ENCODE measurements at regions not wholly inside any gene's neighbourhood (a gene's known extent, or its start where the extent isn't known, plus 50 kb on each side); places are given as distances from the start of the nearest gene placed in this dataset.
A peak's percentile ranks its signal among the peaks of the same experiment; 100 is the strongest.
"Not testable (repeated sequence)": the region's sequence is repeated elsewhere in the genome, so short reads cannot be mapped to it uniquely, and the experiment has no call there.

DNA sequence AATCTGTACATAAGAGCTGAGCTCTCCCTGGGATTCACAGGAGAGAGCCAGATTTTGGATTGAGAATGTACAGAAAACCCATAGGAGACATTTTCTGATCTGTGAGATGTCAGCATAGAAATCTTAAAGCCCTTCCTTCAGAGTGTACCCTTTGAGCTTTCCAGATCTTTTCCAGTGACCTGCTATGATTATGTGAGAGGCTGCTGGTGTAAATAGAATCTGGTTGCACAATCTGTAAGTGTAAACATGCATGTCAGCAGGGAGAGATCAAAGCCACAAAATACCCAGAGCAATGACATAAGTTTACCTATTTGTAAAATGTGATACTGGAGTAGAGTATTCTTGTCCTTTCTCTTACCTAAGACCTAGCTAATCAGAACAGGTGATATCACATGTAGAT, 471.9 kb downstream of the FOXD4L5 start:
- H3K27me3 ChIP-seq (ENCODE audit: control insufficient read depth, insufficient read depth, low read length); H3K4me3 ChIP-seq (ENCODE audit: low read length); H3K9me3 ChIP-seq (replicated peaks; ENCODE audit: low read length); H3K9ac ChIP-seq (ENCODE audit: low read depth, low read length); H3K4me2 ChIP-seq (ENCODE audit: low read length); H3K4me1 ChIP-seq (ENCODE audit: control insufficient read depth, insufficient read depth, low read length); H3K36me3 ChIP-seq (ENCODE audit: insufficient read depth, low read length): not testable (repeated sequence)

DNA sequence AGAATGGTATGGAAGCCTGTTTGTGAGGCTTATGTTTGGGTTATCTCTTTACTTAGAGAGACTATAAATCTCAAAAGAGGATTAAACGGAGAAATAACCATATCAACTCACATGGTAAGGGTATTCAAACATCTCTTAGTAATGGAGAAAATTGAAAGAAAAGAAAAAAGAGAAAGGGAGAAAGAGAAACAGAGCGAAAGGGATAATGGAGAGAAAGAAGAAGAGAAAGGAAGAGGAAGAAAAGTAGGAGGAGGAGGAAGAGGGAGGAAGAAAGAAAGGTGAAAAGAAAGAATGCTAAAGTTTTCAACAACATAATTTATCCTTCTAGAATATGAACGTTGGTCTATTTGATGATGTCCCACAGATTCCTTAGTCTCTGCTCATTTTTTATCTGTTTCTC, 506.3 kb downstream of the FOXD4L5 start:
- not testable (repeated sequence) for H3K9ac ChIP-seq (ENCODE audit: low read depth, low read length); H3K27me3 ChIP-seq (ENCODE audit: control insufficient read depth, insufficient read depth, low read length); H3K4me2 ChIP-seq (ENCODE audit: low read length); H3K4me3 ChIP-seq (ENCODE audit: low read length); H3K9me3 ChIP-seq (replicated peaks; ENCODE audit: low read length); H3K36me3 ChIP-seq (ENCODE audit: insufficient read depth, low read length); H3K4me1 ChIP-seq (ENCODE audit: control insufficient read depth, insufficient read depth, low read length)

DNA sequence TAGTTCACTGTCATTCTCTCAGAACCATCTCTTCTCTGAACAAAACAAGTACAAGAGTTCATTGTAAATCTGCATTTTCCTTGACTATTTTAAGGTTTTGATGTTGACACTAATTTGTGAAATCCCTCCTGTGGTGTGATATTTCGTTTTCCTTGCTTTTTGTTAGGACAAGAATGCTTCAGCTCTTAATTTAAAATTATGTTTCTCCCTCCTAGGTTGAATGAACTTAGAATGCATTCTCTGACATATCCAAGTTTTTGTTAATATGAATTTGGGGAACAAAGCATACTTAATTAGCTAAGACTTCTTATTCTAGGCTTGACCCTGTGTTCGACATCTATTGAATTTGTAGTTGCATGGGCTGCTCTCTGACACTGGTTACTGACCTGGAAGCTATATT, 508.7 kb downstream of the FOXD4L5 start:
- H3K4me1 ChIP-seq (ENCODE audit: control insufficient read depth, insufficient read depth, low read length); H3K9ac ChIP-seq (ENCODE audit: low read depth, low read length); H3K9me3 ChIP-seq (replicated peaks; ENCODE audit: low read length); H3K36me3 ChIP-seq (ENCODE audit: insufficient read depth, low read length); H3K4me3 ChIP-seq (ENCODE audit: low read length); H3K4me2 ChIP-seq (ENCODE audit: low read length); H3K27me3 ChIP-seq (ENCODE audit: control insufficient read depth, insufficient read depth, low read length): not testable (repeated sequence)

DNA sequence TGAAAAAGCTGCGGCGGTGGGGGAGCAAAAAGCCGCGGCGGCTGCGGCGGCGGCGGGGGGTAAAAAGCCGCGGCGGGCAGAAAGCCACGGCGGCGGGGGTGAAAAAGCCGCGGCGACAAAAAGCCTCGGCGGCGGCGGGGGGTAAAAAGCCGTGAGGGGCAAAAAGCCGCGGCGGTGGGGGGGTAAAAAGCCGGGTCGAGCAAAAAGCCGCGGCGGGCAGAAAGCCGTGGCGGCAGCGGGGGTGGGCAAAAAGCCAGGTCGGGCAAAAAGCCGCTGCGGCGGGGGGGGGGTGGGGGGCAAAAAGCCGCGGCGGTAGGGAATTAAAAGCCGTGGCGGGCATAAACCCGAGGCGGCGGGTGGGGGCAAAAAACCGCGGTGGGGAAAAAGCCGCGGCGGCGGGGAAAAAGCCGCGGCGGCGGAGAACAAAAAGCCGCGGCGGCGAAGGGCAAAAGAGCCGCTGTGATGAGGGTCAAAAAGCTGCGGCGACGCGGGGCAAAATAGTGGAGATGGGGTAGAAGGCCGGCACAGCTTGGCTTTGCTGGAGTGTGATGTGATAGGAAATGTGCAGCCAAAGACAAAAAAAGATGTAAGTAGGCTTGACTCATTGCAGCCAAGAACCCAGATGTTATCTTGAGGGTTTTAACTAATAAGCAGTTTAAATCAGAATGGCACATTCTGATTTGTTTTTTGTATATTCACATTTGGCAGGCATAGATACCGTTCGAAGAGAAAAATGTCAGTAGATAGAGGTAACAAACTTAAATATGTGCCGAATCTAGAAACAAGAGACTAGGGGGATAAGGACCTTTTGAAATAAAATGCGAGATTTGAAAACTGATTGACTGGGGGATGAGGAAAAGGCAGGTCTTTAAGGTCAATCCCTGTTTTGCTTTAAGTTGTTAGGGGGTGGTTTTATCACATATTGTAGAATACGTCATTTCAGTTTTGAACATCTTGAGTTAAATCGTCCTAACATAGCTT, 509.9 kb downstream of the FOXD4L5 start:
- not testable (repeated sequence) for H3K9me3 ChIP-seq (replicated peaks; ENCODE audit: low read length); H3K36me3 ChIP-seq (ENCODE audit: insufficient read depth, low read length); H3K9ac ChIP-seq (ENCODE audit: low read depth, low read length); H3K4me3 ChIP-seq (ENCODE audit: low read length); H3K4me1 ChIP-seq (ENCODE audit: control insufficient read depth, insufficient read depth, low read length); H3K27me3 ChIP-seq (ENCODE audit: control insufficient read depth, insufficient read depth, low read length)
- peak overlapping the region; percentile 54 for H3K4me2 ChIP-seq (ENCODE audit: low read length)

DNA sequence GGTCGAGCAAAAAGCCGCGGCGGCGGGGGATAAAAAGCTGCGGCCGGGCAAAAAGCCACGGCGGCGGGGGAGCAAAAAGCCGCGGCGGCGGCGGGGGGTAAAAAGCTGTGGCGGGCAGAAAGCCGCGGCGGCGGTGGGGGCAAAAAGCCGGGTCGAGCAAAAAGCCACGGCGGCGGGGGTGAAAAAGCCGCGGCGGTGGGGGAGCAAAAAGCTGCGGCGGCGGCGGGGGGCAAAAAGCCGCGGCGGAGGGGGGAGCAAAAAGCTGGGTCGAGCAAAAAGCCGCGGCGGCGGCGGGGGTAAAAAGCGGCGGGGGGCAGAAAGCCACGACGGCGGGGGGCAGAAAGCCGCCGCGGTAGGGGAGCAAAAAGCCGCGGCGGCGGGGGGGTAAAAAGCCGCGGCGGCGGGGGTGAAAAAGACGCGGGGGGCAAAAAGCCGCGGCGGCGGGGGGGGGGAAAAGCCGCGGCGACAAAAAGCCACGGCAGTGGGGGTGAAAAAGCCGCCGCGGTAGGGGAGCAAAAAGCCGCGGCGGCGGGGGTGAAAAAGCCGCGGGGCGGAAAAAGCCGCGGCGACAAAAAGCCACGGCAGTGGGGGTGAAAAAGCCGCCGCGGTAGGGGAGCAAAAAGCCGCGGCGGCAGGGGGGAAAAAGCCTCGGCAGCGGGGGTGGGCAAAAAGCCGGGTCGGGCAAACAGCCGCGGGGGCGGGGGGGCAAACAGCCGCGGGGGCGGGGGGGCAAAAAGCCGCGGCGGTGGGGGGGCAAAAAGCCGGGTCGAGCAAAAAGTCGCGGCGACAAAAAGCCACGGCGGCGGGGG, 510.8 kb downstream of the FOXD4L5 start:
- not testable (repeated sequence) for H3K9me3 ChIP-seq (replicated peaks; ENCODE audit: low read length); H3K27me3 ChIP-seq (ENCODE audit: control insufficient read depth, insufficient read depth, low read length); H3K4me2 ChIP-seq (ENCODE audit: low read length); H3K4me1 ChIP-seq (ENCODE audit: control insufficient read depth, insufficient read depth, low read length); H3K36me3 ChIP-seq (ENCODE audit: insufficient read depth, low read length); H3K4me3 ChIP-seq (ENCODE audit: low read length); H3K9ac ChIP-seq (ENCODE audit: low read depth, low read length)

DNA sequence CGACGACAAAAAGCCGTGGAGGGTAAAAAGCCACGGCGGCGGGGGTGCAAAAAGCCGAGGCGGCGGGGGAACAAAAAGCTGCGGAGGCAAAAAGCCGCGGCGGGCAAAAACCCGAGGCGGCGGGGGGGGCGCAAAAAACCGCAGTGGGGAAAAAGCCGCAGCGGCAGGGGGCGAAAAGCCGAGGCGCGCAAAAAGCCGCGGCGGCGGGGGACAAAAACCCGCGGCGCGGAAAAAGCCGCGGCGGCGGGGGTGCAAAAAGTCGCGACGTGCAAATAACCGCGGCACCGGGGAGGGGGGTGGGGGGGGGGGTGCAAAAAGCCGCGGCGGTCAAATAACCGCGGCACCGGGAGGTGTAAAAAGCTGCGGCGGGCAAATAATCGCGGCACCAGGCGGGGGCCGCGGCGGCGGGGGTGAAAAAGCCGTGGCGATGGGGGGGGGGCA, 511.5 kb downstream of the FOXD4L5 start:
- H3K4me3 ChIP-seq (ENCODE audit: low read length), result no peak overlapping the region
- H3K27me3 ChIP-seq (ENCODE audit: control insufficient read depth, insufficient read depth, low read length), result no peaks in the 10 kb centered on the region
- H3K4me1 ChIP-seq (ENCODE audit: control insufficient read depth, insufficient read depth, low read length), result no peaks in the 10 kb centered on the region

DNA sequence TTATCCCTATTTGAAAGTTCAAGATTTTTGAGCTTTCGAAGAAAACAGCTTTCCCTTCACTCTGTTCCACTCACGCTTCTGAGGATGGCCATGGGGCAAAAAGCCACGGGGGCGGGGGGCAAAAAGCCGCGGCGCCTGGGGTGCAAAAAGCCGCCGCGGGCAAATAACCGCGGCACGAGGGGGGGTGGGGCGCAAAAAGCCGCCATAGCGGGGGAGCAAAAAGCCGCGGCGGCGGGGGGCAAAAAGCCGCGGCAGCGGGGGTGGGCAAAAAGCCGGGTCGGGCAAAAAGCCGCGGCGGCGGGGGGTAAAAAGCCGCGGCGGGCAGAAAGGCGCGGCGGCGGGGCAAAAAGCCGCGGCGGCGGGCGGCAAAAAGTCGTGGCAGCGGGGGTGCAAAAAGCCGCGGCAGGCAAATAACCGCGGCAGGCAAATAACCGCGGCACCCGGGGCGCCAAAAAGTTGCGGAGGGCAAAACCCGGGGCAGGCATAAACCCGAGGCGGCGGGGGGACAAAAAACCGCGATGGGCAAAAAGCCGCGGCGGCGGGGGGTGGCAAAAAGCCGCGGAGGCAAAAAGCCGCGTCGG, 512.2 kb downstream of the FOXD4L5 start:
- peak overlapping the region; percentile 37 for H3K4me2 ChIP-seq (ENCODE audit: low read length)
- not testable (repeated sequence) for H3K27me3 ChIP-seq (ENCODE audit: control insufficient read depth, insufficient read depth, low read length); H3K9ac ChIP-seq (ENCODE audit: low read depth, low read length); H3K36me3 ChIP-seq (ENCODE audit: insufficient read depth, low read length); H3K4me3 ChIP-seq (ENCODE audit: low read length); H3K9me3 ChIP-seq (replicated peaks; ENCODE audit: low read length); H3K4me1 ChIP-seq (ENCODE audit: control insufficient read depth, insufficient read depth, low read length)

More for the DNA sequence above, 511.5 kb downstream of the FOXD4L5 start:
- Histone ChIP-seq H3K4me2 (ENCODE audit: low read length) (no peak overlapping the region), H3K36me3 (ENCODE audit: insufficient read depth, low read length) (no peaks in the 10 kb centered on the region), H3K9ac (ENCODE audit: low read depth, low read length) (no peak overlapping the region), H3K9me3 (replicated peaks; ENCODE audit: low read length) (no peaks in the 10 kb centered on the region)

DNA sequence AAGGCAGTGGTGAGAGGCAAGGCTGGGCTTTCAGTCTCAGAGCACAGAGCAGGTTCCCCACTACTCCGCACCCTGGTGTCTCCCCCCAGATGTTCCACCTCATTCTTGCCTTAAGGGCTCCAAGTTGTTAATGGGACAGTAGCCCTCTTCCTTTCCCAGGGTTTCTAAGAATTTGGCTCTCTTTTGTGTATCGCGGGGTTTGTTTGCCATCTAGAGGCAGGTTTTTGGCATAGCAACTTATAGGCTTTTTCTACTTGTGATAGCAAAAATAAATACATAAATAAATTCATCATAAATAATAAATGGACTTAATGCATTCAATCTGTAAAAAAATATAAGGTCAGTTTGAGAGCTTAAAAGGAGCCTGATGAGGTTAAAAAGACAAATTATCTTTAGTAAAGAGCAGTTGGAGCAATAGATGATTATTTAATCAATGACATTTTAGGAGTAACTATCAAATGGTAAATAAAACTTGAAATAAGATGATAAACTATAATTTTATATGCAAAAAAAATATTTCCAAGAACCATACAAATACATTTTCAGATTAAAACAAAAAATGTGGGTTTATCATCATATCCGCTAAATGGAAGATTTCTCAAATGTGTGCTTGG, 512.8 kb downstream of the FOXD4L5 start:
- H3K4me1 ChIP-seq (ENCODE audit: control insufficient read depth, insufficient read depth, low read length); H3K4me2 ChIP-seq (ENCODE audit: low read length); H3K9ac ChIP-seq (ENCODE audit: low read depth, low read length); H3K36me3 ChIP-seq (ENCODE audit: insufficient read depth, low read length); H3K4me3 ChIP-seq (ENCODE audit: low read length); H3K27me3 ChIP-seq (ENCODE audit: control insufficient read depth, insufficient read depth, low read length); H3K9me3 ChIP-seq (replicated peaks; ENCODE audit: low read length): not testable (repeated sequence)

All from skeletal muscle satellite cell (primary cell).